NCI-H1048 (cell line): ENCODE measurements at regions not wholly inside any gene's neighbourhood (a gene's known extent, or its start where the extent isn't known, plus 50 kb on each side); places are given as distances from the start of the nearest gene placed in this dataset.

Experiments
- DNase-seq: peaks from one replicate; lab custom pipeline; 2025; lab: John Stamatoyannopoulos, UW

DNA sequence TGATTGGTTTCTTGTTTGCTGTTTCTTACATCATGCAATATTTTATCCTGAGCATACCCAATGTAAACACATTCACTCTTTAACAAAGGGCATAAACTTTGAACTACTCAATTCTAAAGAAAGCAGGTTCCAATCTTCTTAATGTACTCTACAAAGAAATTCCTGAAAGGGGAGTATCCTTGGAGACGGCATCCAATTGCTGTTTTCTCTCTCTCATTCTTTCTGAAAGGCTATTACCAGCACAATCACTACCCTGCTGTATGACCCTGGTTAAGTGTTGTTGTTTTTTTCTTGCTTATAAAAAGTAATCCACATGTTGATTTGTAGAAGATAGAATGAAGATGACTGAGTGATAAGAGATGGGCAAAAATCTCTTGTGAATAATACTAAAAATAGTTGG lies 176.0 kb downstream of the ZNF365 start:
- DNase-seq = no peak

DNA sequence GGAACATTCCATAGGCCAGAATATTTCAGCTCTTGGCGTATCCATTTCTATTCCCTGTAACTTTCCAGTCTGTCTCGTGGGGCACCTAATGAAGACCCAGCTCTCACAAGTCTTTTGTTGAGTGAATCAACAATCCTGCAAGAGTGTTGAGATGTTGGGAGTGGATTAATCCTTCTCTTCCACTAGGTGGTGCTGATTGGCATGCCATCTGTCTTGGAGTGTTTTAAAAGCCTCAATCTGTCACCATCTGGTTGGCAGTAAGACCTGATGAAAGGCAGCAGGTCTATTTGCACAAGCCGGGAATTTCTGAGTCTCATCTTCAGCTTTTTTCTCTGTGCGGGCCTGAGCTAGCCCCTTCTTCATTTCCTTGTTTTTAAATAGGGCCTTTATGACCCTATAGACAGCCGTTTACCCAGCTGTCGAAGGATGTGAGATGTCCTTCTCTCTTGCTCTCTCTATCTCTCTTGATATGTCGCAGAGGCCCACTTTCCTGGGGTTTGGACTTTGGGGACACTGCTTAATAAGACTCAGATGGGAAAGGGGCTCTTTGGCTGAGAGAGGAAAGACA lies 180.5 kb downstream of the ZNF365 start:
- no peak for DNase-seq

DNA sequence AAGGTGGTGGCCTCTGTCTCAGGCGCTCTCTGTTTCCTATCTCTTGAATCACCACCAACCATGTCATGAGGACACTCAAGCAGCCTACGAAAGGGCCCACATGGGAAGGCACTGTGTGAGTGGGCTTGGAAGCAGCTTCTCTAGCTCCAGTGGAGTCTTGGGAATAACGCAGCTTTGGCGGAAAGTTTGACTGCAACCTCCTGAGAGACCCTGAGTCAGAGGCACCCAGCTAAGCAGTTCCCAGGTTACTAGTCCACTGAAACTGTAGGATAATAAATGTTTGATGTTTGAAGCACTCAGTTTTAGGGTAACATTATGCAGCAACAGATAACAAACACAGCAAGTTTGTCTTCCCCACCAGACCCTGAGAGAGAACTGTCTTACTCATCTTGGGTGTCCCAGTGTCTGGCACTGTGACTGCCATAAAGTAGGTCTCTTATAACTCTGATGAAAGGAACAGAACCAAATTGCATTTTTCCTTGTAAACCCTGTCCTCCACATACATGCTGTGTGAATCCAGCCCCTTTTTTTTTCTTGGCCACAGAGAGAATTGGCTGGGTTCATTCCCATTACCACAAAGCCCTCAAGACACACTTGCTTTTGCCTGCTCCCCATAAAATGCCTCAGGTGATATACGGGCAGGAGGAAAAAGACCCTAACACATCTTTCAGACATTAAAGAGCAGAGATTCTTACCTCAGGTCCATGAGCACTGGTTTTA lies 185.5 kb downstream of the ZNF365 start:
- no peak for DNase-seq

DNA sequence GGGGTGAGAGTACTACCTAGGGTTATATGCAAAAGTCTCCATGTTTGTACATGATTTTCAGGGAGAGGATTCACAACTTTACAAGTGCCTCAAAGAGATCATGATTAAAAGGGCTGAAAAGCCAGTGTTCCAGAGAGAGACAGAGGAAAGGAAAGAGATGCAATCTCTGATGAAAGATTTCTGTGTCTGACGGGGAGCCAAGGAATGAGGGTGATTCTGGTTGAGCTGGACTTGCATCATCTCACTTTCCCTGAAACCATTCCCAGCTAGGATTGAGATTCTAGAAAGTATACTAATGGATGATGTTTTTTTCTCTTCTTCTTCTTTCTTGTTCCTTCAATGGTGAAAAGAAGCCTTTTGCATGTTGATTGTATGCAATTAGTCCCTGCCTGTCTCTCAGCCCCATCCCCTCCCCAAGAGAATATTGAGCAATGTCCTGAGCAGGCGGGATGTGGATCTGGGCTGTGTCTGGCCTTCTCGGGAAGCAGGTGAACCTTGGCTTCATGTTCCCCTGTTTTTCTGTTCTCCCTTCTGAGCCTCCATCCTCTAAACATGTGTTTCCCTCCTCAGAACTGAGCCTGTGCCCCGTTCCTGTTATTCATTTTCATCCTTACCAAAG lies 186.1 kb downstream of the ZNF365 start:
- DNase-seq = no peak

DNA sequence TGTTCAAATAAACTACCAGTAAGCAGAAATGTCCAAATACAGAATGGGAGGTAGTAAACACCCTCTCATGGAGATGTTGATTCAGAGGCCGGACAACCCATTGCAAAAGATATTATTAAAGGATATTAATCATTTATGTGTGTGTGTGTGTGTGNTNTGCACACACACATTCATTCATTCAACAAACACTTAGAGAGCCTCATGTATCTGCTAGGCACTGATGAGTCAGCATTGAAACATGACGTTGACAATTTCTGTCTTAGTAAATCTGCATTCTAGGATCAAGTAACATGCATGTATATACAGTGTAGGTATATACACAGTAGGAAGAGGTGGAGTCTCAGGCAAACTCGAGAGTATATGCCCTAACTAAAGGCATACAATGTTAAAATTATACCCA lies 187.0 kb downstream of the ZNF365 start:
- DNase-seq = no peak

- no peak for DNase-seq
Measured at GRCh38 chr10:62562101-62562500, 187.9 kb downstream of the ZNF365 start.

- no peak for DNase-seq
Measured at GRCh38 chr10:62562795-62563194, 188.6 kb downstream of the ZNF365 start.

DNA sequence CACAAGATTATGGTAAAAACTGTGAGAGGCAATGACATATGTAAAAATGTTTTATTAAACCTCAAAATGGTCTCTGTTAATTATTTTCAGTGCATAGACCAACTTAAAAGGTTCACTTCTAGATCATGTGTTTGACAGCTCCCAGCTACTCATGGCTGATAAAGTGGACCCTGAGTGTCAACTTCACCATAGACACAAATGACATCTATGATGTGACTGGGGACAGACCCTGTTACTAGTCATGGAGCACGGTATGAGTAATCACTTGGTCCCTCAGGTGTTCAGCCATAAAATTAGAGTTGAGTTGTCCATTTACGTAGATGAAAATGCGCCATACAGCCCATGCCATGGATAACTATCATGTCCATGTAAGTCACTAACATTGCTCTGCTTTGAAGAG lies 199.8 kb downstream of the ZNF365 start:
- DNase-seq = no peak

GRCh38 chr10:62577076-62577475 lies 202.9 kb downstream of the ZNF365 start:
- DNase-seq = no peak

DNA sequence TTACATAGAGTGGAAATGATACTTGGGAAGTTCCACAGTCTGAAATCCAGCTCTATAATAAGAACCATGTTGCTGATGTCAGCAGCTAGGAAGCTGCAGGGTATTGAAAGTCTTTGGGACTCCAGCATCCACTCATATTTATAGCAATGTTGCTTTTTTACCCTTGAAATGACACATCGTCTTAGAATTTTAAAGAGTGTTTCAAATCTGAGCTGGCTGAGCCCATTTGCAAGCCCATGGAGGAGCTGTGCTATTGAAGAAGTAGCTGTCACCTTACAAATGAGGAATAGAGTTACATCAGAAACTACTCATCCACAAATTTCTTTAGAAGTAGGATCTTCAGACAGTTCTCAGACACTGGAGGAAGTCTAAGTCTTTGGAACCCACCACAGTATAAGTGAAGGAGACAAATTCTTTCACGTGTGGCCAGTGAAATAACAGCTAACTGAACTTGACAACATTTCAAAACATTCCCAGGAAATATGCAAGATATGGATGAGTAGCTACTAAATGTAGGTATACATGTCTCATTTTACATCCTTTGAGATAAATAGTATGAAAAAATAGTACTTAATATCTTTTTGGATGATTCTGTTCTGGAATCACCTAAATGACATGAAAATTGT lies 203.6 kb downstream of the ZNF365 start:
- no peak for DNase-seq

DNA sequence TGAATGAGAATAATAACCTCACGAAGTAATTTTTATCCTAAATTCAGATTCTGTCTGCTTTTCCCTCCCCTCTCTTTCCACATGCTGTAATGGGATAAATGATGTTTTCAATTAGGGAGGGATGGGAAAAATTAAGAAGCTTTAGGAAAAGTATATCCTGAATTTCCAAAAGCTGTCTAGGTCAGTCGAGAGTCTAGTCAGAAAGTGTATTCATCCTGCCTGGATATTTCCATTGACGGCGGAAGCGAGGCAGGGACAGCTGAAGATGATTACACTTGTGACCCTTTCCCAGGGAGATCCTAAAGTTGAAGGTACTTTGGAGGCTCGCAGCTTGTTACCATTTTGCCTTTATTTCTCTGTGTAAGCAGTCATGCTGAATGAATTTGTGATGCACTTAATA lies 204.1 kb downstream of the ZNF365 start:
- no peak for DNase-seq

DNA sequence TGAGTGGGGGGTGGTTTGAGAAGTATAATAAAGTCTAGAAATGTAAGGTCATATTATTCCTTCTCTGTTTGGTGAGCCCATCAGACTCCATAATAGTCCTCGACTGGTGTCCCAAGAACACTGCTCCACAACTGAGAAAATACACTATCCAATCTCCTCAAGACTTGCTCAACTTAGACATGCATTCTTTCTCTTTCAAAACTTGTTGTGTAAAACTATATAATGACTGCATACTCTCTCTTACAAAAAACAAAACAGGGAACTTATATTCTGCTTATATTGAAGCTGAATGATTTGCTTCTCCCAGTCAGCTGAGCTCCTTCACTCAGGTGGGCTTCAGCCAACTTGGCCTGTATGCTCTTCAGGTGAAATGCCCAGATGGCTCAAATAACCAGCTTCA lies 204.7 kb downstream of the ZNF365 start:
- no peak for DNase-seq

- no peak for DNase-seq
Measured at GRCh38 chr10:62580396-62580795, 206.2 kb downstream of the ZNF365 start.

DNA sequence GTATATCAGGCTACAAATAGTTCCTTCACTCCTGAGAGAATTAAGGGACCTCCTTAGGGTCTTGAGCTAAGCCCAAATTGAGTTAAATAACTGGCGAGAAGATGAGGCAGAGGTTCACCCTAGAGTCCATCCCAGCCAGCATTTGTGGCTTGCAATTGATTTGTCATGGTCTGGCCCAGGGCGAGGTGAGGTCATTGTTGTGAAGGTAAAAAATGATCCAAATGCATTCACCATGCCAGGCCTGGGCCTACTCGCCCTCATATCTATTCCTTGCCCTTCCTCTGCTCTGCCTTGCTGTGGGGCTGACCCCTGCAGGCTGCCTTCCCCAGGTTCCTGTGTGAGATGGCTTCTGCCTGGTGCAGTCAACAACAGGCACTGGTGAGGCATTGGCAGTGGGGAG lies 207.2 kb downstream of the ZNF365 start:
- DNase-seq = no peak

GRCh38 chr10:62582101-62582705 lies 208.0 kb downstream of the ZNF365 start:
- DNase-seq = no peak

DNA sequence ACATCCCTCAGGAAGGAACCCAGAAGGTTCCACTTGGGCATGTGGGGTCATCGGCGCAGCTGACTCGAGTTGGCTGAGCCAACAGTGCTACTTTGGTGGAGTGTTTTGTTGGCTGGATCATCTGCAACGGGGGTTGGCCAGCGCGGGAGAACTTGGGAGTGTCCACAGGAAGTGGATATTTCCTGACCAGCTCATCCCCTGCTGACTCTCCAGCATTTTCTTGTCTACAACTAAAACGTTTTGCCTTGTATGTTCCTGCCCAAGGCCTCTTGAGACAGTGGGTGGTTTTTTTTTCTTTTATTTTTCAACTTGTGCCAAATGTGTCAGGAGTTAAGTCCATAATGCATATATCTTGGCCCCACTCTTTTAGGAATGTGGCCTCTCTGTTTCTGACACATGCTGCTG lies 208.6 kb downstream of the ZNF365 start:
- DNase-seq = no peak

GRCh38 chr10:62583876-62584615 lies 209.9 kb downstream of the ZNF365 start:
- DNase-seq = no peak

- no peak for DNase-seq
Measured at GRCh38 chr10:62584731-62585130, 210.6 kb downstream of the ZNF365 start.

- no peak for DNase-seq
Measured at GRCh38 chr10:62585211-62585775, 211.1 kb downstream of the ZNF365 start.

GRCh38 chr10:62587011-62587410 lies 212.8 kb downstream of the ZNF365 start:
- no peak for DNase-seq

DNA sequence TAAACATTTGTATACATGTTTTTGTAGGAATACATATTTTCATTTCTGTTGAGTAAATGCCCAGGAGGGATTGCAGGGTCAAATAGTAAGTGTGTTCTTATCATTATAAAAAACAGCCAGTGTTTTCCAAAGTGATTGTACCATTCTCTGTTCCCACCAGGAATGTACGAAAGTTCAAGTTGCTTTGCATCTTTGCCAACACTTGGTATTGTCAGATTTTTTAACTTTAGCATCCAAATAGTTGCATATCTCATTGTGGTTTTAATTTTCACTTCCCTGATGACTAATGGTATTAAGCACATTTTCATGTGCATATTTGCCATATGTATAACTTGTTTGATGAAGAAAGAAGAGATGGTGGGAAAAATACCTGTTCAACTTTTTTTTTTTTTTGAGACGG lies 213.9 kb downstream of the ZNF365 start:
- no peak for DNase-seq

GRCh38 chr10:62589689-62590088 lies 214.8 kb upstream of the ADO start:
- DNase-seq = no peak
